GM20431 (cell line): ENCODE measurements at regions not wholly inside any gene's neighbourhood (a gene's known extent, or its start where the extent isn't known, plus 50 kb on each side); places are given as distances from the start of the nearest gene placed in this dataset.
"Not testable (repeated sequence)": the region's sequence is repeated elsewhere in the genome, so short reads cannot be mapped to it uniquely, and the experiment has no call there.

ENCODE experiments used
- in situ Hi-C: fragments of 300-500 bp; cut with MseI, MboI; formaldehyde crosslinking; loops from one replicate; pipeline ENCODE4 v1.15.0; 2020; ENCODE audit warnings: low sequenced_read_pairs; ENCODE audit not compliant: unreplicated experiment

GRCh38 chr6:167226791-167227190 lies 64.3 kb upstream of the UNC93A start:
- in situ Hi-C loops = loop anchor here (10.0 kb wide), 1 partner anchor 58 kb away; no protein-coding TSS in a partner anchor

DNA sequence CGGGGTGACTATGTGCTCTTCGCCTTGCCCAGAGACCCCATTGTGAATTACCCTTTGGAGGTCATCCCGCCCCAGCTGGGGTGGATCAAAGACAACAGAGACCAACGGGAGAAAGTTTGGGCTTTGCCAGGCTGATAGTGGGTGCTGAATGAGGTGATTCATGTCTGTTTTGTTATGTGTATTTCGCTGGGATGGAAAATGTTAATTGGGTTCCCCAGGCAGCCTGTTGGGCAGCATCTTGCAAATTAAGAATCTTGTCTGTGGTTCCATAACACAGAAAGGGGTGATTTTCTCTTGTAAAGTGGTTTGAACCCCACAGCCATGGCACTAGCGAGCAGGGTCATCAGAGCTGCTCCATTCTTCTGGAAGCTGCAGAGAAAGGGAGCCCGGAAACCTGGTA lies 63.1 kb upstream of the UNC93A start:
- in situ Hi-C loops = loop anchor here (10.0 kb wide), 1 partner anchor 57 kb away; no protein-coding TSS in a partner anchor

DNA sequence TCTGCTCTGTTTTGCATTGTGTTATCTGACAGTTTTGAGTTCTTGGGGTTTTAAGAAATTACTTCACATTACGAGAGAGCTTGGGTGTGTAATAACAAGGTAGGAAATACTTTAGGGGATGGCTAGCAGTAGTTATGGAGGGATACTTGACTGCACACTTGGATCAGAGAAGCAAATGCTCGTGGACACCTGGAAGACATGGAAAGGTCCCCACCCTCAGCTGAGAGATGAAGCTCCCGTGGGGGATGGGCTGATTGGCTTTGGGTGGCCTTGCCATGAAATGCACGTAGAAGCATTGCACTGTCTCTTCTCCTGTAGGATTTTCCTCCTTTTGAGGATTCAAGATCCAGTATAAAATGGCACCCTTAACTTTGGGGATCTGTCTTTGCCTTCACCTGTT lies 61.5 kb upstream of the UNC93A start:
- in situ Hi-C loops = loop anchor here (10.0 kb wide), 1 partner anchor 55 kb away; no protein-coding TSS in a partner anchor

DNA sequence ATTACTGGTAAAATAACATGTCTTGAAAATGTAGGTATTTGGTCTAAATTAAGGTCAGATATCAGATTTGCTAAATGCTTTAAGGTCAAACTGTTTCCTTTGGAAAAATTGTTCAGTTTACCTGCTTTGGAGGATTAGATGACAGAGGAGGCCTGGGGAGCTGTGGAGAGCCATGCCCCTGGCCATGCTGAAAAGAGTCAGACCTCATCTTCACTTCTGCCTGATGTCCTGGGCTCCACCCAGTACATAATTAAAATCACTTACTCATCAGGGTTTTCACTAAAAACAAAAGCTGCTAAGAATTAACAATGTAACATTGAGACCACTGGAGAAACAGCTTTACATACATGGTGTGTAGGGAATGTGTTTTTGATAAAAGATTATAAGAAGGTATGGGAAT lies 60.8 kb upstream of the UNC93A start:
- in situ Hi-C loops = no loop called here

DNA sequence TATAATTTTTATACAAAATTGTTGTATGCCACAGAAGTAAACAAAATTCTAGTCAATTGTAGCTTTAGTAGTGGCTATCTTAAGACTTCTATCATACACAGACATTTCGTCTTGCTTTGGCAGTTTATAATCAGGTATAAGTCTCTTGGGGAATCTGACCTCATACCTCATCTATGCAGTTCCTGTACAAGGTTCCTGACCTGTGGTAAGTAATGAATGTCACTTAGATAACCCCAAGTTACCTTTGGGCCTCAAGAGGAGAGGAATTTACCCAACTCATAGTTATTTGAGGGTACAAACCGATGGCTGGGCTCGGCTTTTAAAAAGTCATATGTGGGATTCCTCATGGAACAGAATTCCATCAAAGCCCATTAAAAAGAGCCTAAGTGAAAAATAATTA lies 58.8 kb upstream of the UNC93A start:
- in situ Hi-C loops = no loop called here

DNA sequence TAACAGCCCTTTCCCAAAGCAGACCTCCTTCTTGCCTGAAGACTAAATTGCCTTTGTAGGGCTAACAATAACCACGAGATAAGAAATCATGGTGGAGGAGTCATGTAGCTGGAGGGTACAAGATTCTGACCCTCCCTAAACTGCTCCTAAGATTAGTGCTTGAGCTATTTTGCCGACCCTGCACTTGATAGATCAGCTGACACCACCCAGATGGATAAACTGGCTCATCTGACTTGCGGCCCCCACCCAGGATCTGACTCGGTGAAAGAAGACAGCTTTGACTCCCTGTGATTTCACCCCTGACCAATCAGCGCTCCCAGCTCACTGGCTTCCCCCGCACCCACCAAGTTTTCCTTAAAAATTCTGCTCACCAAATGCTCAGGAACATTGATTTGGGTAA lies 57.6 kb upstream of the UNC93A start:
- in situ Hi-C loops = no loop called here

- in situ Hi-C loops = not testable (repeated sequence)
Observed at GRCh38 chr6:167234576-167234975, 56.5 kb upstream of the UNC93A start.

DNA sequence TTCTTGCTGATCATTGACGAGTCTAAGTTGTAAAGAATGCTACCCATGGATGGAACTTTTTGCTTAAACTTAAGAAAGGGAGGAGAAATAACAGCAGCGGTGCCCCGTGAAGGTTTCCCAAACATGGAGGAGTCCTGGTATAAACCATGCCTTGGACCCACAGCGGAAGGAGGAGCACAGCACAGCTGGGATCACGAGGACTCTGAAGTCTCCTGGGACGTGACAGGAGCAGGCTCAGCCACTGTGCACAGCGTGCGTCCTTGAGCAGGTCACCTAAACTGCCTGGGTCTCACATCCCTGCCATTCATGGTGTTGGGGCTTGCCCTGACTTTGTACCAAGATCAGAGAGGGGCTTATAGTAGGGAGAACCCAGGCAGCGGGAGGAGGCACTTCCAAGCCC lies 56.1 kb upstream of the UNC93A start:
- in situ Hi-C loops = no loop called here

DNA sequence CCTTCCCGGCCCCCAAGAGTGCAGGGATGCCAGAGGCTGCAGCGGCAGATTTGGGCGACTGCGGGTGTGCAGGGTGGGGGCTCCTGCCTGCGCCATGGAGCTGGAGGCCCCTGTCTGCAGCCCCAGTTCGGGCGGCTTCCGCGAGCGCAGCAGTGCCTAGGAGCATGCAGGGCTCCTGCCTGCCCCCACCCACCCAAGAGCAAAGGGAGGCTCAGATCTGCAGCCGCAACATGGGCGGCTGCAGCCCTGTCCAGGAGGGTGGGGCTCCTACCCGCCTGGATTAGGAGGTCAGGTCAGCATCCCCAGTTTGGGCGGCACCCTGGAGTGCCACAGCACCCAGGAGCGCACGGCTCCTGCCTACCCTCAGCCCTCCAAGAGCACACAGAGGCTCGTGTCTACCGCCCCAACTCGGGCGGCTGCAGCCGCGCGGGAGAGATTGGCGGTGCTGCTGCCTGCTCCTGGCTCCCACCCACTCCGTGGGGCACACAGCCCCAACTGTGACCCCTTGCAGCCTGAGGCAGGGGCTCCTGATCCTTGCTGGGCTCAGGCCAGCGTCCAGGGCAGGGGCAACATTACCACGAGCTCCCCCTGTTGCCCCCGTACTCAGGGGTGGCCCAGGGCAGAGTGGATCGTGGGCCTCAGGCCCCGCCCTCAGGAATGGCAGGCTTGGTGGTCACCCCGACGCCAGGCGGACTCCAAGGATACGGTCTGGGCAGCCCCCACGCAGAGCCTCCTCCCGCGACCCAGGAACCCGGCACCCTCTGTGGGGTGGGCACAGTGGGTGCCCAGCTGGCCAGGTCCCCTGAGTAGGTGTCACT lies 55.5 kb upstream of the UNC93A start:
- in situ Hi-C loops = no loop called here

- in situ Hi-C loops = no loop called here
Observed at GRCh38 chr6:167236239-167236571, 54.9 kb upstream of the UNC93A start.

DNA sequence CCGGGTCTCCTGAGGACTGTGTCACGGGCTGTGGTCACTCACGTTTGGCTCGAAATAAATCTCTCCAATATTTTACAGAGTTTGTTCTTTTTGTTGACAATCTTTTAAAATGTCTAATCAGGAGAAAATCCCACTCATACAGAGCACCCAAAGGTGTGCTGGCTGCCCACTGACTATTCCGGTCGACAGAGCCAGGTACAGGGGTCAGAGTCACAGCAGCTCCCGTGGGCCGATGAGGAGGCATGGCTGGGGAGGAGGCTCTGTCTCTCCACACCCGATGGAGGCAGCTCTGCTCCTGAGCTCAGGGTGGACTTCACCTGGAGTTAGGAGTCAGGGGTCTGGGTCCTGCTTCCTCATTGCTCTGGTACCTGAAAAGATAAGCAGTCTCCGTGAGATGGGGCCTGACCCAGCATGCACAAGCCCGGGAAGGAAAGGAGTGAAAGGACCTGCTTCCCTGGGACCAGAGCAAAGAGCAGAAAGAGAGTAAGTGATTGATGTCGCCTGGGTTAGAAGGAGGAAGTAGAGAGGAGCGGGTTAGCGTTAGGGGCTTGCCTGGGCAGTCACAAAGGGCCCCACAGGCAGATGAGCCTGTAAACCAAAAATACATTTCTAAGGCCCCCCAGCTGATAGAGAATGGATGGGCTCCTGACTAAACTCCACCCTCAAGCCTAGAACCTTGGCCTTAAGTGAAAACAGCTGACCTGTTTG lies 53.5 kb upstream of the UNC93A start:
- in situ Hi-C loops = no loop called here

GRCh38 chr6:167238146-167238693 lies 52.9 kb upstream of the UNC93A start:
- in situ Hi-C loops = no loop called here

DNA sequence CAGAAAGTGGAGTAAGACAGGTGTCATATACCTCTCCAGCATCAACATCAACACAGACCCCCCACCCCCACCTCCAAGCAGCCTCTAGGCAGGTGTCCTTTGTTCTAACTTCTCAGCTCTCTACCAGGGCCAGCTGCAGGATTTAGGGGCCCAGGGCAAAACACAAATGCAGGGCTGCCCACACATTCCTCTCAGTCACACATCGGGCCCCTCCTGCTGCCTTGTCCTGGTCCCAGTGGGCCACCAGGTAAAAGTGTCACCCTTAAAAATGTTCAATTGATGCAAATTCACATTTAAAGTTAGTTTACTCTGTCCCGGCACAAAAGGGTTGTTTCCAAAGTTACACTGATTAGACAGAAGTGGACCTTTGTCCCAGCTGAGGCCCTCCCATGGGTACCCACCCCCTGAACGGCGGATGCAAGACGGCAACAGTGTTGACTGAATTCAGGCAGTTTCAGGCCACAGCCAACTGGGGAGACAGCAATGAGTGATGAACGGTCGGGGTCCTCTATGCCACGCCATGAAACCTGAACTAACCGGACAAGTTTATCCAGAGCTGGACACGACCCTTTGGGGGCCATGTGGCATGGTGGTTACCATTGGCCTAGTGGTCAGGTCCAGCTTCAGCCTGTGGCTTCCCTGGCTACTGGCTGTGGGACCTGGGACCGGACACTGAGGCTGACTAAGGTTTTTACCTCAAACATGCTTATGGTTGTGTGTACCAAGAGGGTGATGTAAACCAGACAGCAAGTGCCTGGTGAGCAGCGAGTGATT lies 52.2 kb upstream of the UNC93A start:
- in situ Hi-C loops = no loop called here

DNA sequence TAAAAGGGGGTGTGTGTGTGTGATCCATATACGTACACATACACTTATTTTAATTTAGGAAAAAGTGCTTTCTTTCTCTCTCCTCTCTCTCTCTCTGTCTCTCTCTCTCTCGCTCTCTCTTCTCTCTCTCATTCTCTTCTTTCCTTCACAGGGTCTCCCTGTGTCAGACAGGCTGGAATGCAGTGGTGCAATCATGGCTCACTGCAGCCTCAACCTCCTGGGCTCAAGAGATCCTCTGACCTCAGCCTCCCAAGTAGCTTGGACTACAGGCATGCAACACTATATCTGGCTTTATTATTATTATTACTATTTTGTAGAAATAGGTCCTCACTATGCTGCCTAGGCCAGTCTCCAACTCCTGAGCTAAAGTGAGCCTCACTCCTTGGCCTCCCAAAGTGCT lies 51.6 kb upstream of the UNC93A start:
- in situ Hi-C loops = not testable (repeated sequence)

- in situ Hi-C loops = no loop called here
Observed at GRCh38 chr6:167240034-167240541, 51.0 kb upstream of the UNC93A start.
